ENCODE measurements at regions not wholly inside any gene's neighbourhood (a gene's known extent, or its start where the extent isn't known, plus 50 kb on each side); places are given as distances from the start of the nearest gene placed in this dataset.

DNA sequence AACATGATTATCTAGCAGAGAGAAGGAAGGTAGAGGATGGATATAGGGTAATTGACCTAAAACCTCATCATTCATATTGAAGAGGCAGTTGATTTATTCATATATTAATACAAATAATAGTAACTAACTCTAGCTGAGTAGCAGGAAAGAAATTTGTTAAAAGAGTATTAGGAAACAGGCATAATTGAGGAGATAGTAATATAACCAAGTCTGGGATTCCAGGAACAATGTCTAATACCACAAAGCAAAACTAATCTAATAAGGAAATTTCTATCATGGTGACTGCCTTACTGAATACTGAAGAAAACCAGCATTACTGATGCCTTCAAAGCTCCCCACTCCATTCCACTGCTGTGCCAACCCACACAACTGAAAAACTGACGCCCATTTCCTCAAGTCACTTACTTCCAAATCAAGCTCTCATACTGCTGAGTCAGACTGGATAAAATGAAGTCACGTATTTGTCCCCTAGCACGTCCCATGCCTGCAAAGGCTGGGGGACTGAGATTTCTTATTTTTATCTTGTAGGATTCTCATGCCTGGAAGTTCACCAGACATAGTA is 153.9 kb downstream of the SMC2 start:
- no peak overlapping the region for H3K4me2 ChIP-seq (ENCODE audit: insufficient read depth, insufficient read length, low read length)
- no peak overlapping the region for H3T11ph ChIP-seq (ENCODE audit: low read length)
- H3K79me2 ChIP-seq (ENCODE audit: insufficient read depth, low read length): no peaks in the 10 kb centered on the region
- H3K9ac ChIP-seq (ENCODE audit: extremely low read depth, insufficient read length, low read length): no peak overlapping the region
- Mint-ChIP-seq H3K27ac (no peak overlapping the region), H3K4me1 (peaks cover 0 to 5% of the 10 kb centered on the region in 2 experiments; a peak in 1 of 4 replicates), H3K9me3 (peaks cover 7 to 8% of the 10 kb centered on the region in 2 experiments), H3K36me3 (ENCODE audit: insufficient read depth in 1 of 3, low read depth in 3 of 3) (peaks cover 5 to 11% (median 10%) of the 10 kb centered on the region in 3 experiments), H3K27me3 (ENCODE audit: low read depth) (no peaks in the 10 kb centered on the region), H3K4me3 (no peak overlapping the region)
- H2AK5ac ChIP-seq (ENCODE audit: insufficient read length, low read length): no peak overlapping the region
- H3K27ac ChIP-seq (ENCODE audit: insufficient read length, low read depth, low read length): no peak overlapping the region
- H3K23ac ChIP-seq (ENCODE audit: insufficient read length, low read depth, low read length): no peak overlapping the region
- H4K91ac ChIP-seq (ENCODE audit: insufficient read length, low read depth, low read length): no peak overlapping the region
- TF ChIP-seq, protein P1, sequence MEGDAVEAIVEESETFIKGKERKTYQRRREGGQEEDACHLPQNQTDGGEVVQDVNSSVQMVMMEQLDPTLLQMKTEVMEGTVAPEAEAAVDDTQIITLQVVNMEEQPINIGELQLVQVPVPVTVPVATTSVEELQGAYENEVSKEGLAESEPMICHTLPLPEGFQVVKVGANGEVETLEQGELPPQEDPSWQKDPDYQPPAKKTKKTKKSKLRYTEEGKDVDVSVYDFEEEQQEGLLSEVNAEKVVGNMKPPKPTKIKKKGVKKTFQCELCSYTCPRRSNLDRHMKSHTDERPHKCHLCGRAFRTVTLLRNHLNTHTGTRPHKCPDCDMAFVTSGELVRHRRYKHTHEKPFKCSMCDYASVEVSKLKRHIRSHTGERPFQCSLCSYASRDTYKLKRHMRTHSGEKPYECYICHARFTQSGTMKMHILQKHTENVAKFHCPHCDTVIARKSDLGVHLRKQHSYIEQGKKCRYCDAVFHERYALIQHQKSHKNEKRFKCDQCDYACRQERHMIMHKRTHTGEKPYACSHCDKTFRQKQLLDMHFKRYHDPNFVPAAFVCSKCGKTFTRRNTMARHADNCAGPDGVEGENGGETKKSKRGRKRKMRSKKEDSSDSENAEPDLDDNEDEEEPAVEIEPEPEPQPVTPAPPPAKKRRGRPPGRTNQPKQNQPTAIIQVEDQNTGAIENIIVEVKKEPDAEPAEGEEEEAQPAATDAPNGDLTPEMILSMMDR (conservative IDR thresholded peaks at IDR 0.05): no peak
- H3K4me1 ChIP-seq (ENCODE audit: insufficient read depth, low read length): no peaks in the 10 kb centered on the region; the same call in 1 of the 2 replicates
- H3K56ac ChIP-seq (ENCODE audit: insufficient read length, low read depth, low read length): no peak overlapping the region
- no peak overlapping the region for H2BK12ac ChIP-seq (ENCODE audit: insufficient read length, low read depth, low read length)
- DNase-seq: no peak
- no peaks in the 10 kb centered on the region for H3K23me2 ChIP-seq (ENCODE audit: insufficient read length, low read depth, low read length, poor library complexity, severe bottlenecking)
- H3K9me3 ChIP-seq (ENCODE audit: control insufficient read depth, low read depth, low read length): no peaks in the 10 kb centered on the region
- H2BK15ac ChIP-seq (ENCODE audit: low read depth, low read length): no peak overlapping the region
- H2BK5ac ChIP-seq (ENCODE audit: insufficient read length, low read length): no peak overlapping the region
- H2BK120ac ChIP-seq (ENCODE audit: low read depth, low read length, poor library complexity, severe bottlenecking): no peak overlapping the region
- no peaks in the 10 kb centered on the region for H4K20me1 ChIP-seq (ENCODE audit: control insufficient read depth, insufficient read depth, insufficient read length)
- H3K27me3 ChIP-seq (ENCODE audit: insufficient read depth, low read length): no peaks in the 10 kb centered on the region
- no peak overlapping the region for H2AFZ ChIP-seq (ENCODE audit: low read length)
- H4K5ac ChIP-seq (ENCODE audit: insufficient read length, low read depth, low read length): no peak overlapping the region
- H3K79me1 ChIP-seq (ENCODE audit: insufficient read depth, low read depth, low read length, poor library complexity, severe bottlenecking): no peaks in the 10 kb centered on the region
- H3K18ac ChIP-seq (ENCODE audit: insufficient read length, low read depth, low read length): no peak overlapping the region
- no CpG with 5 or more reads among the region's 3 CpGs for WGBS (ENCODE audit: extremely low coverage, insufficient read length, low lambda C conversion rate)
- H4K8ac ChIP-seq (replicated peaks; ENCODE audit: insufficient read length, low read depth, low read length): no peak overlapping the region
- H2BK20ac ChIP-seq (ENCODE audit: low read depth, low read length, poor library complexity, severe bottlenecking): no peak overlapping the region
- H3K4ac ChIP-seq (ENCODE audit: low read depth, low read length): no peak overlapping the region
- no peak overlapping the region for H3K14ac ChIP-seq (ENCODE audit: insufficient read depth, low read length)

Measured in H9 (cell line).